ENCODE measurements at regions not wholly inside any gene's neighbourhood (a gene's known extent, or its start where the extent isn't known, plus 50 kb on each side); places are given as distances from the start of the nearest gene placed in this dataset.

GRCh38 chr4:134308910-134309309 lies 107.3 kb upstream of the PABPC4L start:
- DNase-seq: no peak

- no peak for DNase-seq
These were observed 96.7 kb upstream of the PABPC4L start for GRCh38 chr4:134298313-134298712.

- DNase-seq: no peak
These were observed 96.2 kb upstream of the PABPC4L start for GRCh38 chr4:134297765-134298164.

GRCh38 chr4:134282680-134283079 lies 81.1 kb upstream of the PABPC4L start:
- no peak for DNase-seq

- no peak for DNase-seq
These were observed 77.1 kb upstream of the PABPC4L start for GRCh38 chr4:134278675-134279074.

- no peak for DNase-seq
These were observed 74.9 kb upstream of the PABPC4L start for GRCh38 chr4:134276476-134276875.

- no peak for DNase-seq
These were observed 58.5 kb upstream of the PABPC4L start for GRCh38 chr4:134260126-134260525.
